Head of caudate nucleus (tissue), 42 donors: ENCODE measurements at regions not wholly inside any gene's neighbourhood (a gene's known extent, or its start where the extent isn't known, plus 50 kb on each side); places are given as distances from the start of the nearest gene placed in this dataset.

Source experiments
- DNase-seq, 42 donors: peaks; one replicate each; pipeline versions ENCODE4 v3.0.0 to v3.0.0-alpha.2; 2020 to 2021; ENCODE audit warnings: mixed read lengths in 7 of 42
- intact Hi-C: fragments of 100-400 bp; cut with DNase I; formaldehyde crosslinking; loops from one replicate; pipeline ENCODE4 v1.15.0; 2022

DNA sequence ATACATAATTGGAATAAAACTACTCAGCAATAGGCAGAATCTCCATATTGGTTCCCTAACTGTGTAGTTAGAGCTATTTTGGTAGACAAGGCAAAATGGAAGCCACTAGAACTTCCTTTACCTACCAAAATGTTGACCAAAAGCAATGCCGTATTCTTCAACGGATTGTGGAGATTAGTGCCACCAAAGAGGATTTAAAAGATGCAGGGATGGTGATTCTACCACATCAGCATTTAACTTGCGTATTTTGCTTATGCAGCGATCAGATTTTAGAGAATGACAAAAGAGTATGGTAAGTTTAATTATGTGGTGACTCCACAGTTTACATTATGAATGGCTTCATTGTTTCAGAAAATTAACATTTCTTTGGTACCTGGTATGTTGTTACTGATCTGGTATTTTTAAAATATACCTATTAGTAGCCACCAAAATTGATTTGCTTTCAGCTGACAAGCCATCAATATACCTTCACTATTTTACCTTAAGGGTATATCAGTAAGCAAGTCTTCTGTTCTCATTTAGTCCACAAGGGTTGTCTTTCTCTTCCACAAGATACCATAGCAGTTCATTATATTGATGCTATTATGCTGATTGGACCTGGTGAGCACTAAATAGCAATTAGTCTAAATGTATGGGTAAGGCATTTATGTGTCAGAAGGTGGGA lies 1910.7 kb upstream of the PRR20A start:
- DNase-seq, result no peak
- intact Hi-C loops, result no loop called here

- no peak for DNase-seq
- intact Hi-C loops, result no loop called here
Observed at GRCh38 chr13:55230570-55230908, 1910.2 kb upstream of the PRR20A start.

DNA sequence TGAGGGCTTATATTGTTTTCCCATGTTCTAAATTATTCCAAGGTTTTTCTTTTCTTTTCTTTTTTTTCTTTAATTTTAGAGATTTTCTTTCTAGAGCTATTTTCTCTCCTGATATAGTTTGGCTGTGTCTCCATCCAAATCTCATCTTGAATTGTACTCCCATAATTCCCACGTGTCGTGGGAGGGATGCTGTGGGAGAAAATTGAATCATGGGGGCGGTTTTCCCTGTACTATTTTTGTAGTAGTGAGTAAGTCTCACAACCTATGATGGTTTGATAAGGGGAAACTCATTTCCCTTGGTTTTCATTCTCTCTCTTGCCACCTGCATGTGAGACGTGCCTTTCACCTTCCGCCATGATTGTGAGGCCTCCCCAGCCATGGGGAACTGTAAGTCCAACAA lies 1906.4 kb upstream of the PRR20A start:
- intact Hi-C loops, result no loop called here

GRCh38 chr13:55245005-55245644 lies 1895.6 kb upstream of the PRR20A start:
- peak in 7 of 42 donors; percentile 1 to 17 (median 4) for DNase-seq
- intact Hi-C loops, result no loop called here

More for the DNA sequence above, 1906.4 kb upstream of the PRR20A start:
- peak in 34 of 42 donors; percentile 4 to 80 (median 29) for DNase-seq

GRCh38 chr13:55255236-55255635 lies 1885.5 kb upstream of the PRR20A start:
- intact Hi-C loops, result no loop called here
- no peak for DNase-seq

- DNase-seq, result no peak
- intact Hi-C loops, result no loop called here
Observed at GRCh38 chr13:55263045-55263444, 1877.7 kb upstream of the PRR20A start.

DNA sequence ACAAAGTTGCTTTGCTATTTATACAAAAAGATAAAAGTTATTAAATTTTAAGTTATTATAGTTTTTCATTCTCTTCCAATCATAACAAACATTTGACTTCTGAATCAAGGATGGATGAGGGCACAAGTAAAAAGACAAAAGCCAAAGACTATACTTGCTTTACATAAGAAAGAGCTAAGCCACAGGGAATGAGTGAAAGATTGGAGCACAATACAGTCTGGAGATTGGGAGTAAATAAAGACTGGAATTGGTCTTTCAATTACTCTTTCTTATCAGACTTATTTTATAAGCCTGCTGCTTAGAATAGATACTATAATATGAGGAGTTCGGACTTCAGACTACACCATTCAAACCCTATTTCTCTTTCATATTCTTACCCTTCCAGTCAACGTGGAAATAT lies 1874.1 kb upstream of the PRR20A start:
- no peak for DNase-seq
- intact Hi-C loops, result no loop called here

DNA sequence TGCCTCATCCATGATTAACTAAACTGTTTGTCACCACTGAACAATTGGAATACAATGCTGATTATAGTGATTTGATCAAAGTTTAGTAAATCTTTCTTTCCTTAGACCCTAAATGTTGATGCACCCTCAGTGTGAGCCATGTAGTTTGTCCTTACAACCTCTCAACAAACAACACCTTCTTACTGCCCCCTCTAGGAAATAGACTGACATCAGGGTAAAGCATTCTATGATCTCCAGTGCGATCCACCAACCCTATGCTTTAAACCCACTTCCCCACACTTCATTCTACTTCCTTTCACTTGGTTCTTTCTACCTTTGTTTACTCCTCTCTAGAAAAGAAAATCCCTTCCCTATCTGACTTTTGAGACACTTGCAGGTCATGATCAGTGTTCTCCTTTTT lies 1842.5 kb upstream of the PRR20A start:
- DNase-seq, result no peak
- intact Hi-C loops, result no loop called here

- DNase-seq, result no peak
- intact Hi-C loops, result no loop called here
Observed at GRCh38 chr13:55302568-55302967, 1838.2 kb upstream of the PRR20A start.

GRCh38 chr13:55307909-55308308 lies 1832.8 kb upstream of the PRR20A start:
- intact Hi-C loops, result no loop called here

GRCh38 chr13:55341891-55342290 lies 1798.8 kb upstream of the PRR20A start:
- intact Hi-C loops, result no loop called here
- no peak for DNase-seq

More at GRCh38 chr13:55307909-55308308, 1832.8 kb upstream of the PRR20A start:
- DNase-seq, result no peak

GRCh38 chr13:55345224-55345623 lies 1795.5 kb upstream of the PRR20A start:
- intact Hi-C loops, result no loop called here
- DNase-seq, result no peak

DNA sequence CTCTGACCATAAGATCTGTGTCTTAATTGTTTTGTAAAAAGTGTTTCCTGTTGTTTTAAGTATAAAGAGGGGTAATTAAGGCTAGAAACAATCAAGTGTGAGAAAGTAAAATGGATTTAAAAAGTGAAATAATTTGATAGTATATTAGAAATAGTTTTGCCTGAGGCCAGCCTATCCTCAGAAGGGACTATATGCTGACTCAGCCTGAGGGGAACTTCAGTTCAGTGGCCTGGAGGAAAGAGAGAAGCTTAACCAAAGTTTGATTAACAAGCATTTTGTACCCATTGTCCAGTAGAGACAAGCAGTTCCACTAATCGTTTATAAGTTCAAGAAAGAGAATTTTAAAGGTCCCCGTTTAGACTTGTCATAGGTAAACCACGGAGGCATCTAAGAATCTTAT lies 1793.2 kb upstream of the PRR20A start:
- DNase-seq, result no peak
- intact Hi-C loops, result no loop called here

GRCh38 chr13:55359067-55359466 lies 1781.7 kb upstream of the PRR20A start:
- intact Hi-C loops, result no loop called here
- DNase-seq, result no peak

DNA sequence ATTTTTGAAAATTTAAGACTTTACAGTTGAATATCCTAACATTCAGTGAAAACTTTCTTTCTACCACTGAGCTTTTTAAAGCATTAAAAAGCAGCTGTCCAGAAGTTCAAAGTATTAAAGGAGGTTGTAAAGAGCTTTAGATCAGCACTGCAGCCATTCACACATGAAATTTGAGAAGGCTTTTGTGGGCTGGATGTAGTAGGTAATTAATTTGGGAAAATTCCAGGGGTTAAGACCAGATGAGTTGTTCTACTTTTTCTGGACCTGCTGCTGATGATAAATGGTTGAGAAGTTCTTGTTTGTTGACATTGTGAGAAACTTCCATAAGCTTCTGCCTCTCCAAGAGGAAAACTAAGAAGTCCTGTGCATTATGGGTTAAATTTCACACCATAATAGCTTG lies 1779.6 kb upstream of the PRR20A start:
- no peak for DNase-seq
- intact Hi-C loops, result no loop called here

DNA sequence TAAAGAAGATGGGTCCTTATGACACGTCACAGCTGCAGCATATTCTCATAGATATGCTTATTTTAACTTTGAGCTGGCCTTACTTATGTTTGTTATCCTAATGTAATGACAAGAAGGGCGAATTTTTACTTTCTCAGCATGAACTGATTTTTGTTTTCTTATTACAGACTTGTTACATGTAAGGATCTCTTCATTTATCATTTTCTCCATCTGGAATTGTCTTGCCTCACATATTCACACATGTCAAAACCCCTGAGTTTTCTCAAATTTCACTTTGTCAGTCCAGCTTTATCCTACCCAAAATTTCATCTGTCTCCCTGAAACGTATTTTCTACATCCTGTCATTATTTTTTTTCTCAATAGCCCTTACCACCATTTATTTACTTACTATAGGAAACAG lies 1774.0 kb upstream of the PRR20A start:
- intact Hi-C loops, result no loop called here
- DNase-seq, result no peak

DNA sequence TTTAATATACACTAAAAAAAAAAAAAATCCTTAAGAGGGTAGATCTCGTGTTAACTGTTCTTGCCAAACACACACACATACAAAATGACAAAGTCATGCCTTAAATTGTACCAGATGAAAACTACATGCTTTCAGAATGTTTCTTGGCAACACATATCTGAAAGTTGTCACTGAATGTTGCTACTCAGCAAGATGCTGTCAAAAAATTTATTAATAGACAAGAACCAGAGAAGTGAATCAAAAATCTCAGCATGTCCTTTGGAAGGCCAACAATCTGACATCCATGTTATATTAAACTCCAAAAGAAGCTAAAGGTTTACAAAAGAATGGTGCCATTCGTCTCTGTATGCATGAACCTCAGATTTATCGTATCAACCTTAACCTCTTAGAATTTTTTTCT lies 1746.2 kb upstream of the PRR20A start:
- intact Hi-C loops, result no loop called here
- DNase-seq, result no peak

DNA sequence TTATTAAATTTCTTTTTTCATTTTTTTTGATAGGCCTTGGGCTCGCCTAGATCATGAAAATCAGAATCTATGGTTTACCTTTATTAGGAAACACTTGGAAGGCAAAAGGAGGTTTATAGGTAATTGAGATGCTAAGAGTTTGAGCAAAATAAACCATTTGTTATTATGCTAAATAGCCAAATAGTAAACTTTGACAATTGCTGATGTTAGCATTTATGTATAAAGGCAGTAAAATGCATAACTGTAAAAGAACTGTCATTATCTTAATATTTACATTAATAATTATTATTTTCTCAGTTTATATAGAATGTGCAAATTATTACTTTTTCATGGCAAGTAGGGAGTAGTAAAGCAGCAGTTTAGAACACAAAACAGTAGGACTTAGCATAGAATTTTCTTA lies 1737.8 kb upstream of the PRR20A start:
- intact Hi-C loops, result no loop called here
- DNase-seq, result no peak

DNA sequence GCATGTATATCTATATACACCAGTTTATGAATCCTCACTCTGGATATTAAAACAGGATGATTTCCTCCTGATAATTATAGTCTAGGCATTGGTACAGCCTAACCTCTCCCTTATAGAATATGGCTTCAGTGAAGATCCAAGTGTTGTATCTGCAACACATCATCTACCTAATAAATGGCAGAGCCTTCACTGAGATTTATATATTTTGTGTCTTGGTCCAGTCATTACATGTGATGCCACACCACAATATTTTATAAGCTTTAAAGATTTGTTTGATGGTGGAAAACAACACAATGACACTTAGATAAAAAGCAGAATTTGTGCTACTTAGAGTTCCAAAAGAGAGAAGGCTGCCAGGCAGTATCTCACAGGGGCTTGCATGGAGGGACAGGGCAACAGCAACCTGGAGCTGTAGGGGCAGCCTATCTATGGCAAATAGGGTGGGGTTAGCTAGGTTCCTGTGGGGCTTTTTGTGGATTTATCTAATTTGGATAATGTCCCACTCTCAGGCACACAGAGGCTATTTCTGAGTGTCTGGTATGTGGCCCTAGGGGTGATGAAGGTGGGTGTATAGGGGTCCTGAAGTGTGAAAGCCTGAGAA lies 1736.7 kb upstream of the PRR20A start:
- intact Hi-C loops, result no loop called here
- DNase-seq, result no peak

DNA sequence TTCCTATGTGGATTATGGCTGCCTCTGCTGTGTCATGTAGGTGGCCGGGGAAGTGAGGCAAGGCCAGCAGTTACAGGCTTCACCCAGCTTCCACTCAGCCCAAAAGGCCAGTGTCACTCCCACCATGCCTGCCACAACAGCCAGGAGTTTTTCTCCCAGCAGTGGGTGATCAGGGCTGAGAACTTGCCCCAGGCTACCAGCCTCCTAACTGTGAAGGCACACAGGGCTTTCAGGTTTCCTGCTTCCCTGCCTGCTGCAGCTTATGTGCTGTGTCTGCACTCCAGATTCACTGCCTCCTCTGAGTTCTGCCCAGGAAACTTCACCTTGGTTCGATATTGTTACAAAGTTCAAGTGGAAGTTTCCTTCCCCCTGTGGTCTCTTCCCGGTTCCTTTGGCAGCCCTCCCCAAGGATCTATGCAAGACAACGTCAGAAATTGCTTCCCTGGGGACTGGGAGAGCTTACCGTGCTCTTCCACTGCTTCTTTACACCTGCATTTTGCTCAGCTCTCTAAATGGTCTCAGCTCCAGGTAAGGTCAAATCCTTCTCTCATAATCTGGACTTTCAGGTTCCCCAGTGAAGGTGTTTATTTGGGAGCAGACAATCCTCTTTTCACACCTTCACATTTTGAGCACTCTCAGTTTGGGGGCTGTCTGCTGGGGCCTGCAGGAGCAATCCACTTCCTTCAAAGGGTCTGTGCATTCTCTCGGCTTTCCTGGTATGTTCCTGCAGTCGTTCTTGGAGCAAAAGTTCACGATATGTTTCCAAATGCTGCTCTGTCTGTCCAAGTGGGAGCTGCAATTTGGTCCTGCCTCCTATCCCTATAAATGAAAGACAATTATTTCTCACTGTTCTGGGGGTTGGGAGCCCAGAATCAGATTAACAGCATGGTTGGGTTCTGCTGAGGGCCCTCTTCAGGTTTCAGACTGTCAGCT lies 1730.1 kb upstream of the PRR20A start:
- DNase-seq, result no peak
- intact Hi-C loops, result no loop called here
